Left lung (tissue), 4 donors: ENCODE measurements at regions not wholly inside any gene's neighbourhood (a gene's known extent, or its start where the extent isn't known, plus 50 kb on each side); places are given as distances from the start of the nearest gene placed in this dataset.
"Not testable (repeated sequence)": the region's sequence is repeated elsewhere in the genome, so short reads cannot be mapped to it uniquely, and the experiment has no call there.

Experiments used
- ATAC-seq: fragments of 200-7000 bp; cut with Tn5 transposase; one replicate; pipeline ENCODE4 v1.9.1; 2020; ENCODE audit warnings: moderate library complexity
- DNase-seq, 4 donors: peaks; one replicate each; pipeline ENCODE4 v3.0.0-alpha.2; 2013 to 2020
- H3K27ac ChIP-seq, 2 donors: fragments of 200-600 bp; sonication (generic) in 1 of 2; one replicate each; pipeline versions ENCODE4 v1.5.0 to v1.8.0; 2020 to 2021
- H3K27me3 ChIP-seq, 2 donors: fragments of 200-600 bp; sonication (generic) in 1 of 2; one replicate each; pipeline versions ENCODE4 v1.5.0 to v1.8.0; 2020 to 2021
- H3K36me3 ChIP-seq, 2 donors: fragments of 200-600 bp; sonication (generic) in 1 of 2; one replicate each; pipeline versions ENCODE4 v1.5.0 to v1.8.0; 2020 to 2021
- H3K4me1 ChIP-seq, 2 donors: fragments of 200-600 bp; one replicate each; pipeline ENCODE4 v1.8.0; 2021
- H3K4me3 ChIP-seq, 2 donors: fragments of 200-600 bp; sonication (generic) in 1 of 2; one replicate each; pipeline versions ENCODE4 v1.5.0 to v1.8.0; 2020 to 2021; ENCODE audit warnings: mild to moderate bottlenecking in 1 of 2
- H3K9me3 ChIP-seq, 2 donors: fragments of 200-600 bp; sonication (generic) in 1 of 2; one replicate each; pipeline versions ENCODE4 v1.5.0 to v1.8.0; 2020 to 2021
- intact Hi-C, 2 donors: fragments of 100-400 bp; cut with DNase I; formaldehyde crosslinking; loops; one replicate each; pipeline versions ENCODE4 v1.11.2 to v1.14.2; 2022
- TF ChIP-seq, protein P1 (sequence below), 2 donors: fragments of 200-600 bp; sonication (generic) in 1 of 2; IDR thresholded peaks; one replicate each; pipeline versions ENCODE4 v1.5.0 to v1.8.0; 2021; ENCODE audit warnings: antibody characterized with exemption in 2 of 2
- donor health status: DM: no; HTN: yes; CAD: no.
- donor health status: DM: no; HTN: no; CAD: no.

DNA sequence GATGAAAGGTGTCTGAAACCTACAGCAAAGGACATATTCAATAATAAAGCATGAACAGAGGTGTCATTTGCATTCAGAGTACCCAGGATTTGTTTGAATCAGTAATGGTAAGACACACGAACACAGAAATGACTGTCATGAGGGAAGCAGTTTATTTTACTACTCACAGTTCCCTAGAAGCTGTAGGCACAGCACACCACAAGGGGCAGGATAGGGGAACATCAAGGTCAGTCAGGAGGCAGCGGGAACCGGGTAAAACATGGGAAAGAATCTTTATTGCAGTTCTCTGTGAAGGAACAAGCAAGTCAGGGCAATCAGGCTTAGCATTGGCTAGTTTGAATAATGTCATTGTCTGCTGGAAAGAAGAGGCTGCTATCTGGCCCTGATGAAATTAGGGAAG is 70.2 kb upstream of the PDSS1 start:
- intact Hi-C loops, result no loop called here

DNA sequence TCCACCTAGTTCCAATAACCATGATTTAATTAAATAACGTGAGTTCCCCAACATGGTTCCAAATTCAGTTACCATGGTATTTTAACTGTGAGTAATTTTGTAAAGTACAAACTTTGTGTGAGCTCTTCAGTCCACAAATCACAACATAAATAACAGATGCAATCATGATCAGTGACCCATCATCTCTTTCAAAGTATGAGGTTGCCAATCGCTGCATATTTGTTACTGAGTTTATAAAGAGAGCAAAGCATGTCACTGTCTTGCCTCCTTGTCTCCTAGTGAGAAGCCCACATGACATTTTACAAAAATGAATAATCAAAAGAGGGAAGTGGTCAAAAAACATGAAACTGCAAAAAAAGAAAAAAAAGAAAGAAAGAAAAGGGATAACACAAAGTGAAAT is 69.1 kb upstream of the PDSS1 start:
- intact Hi-C loops, result no loop called here
- Histone ChIP-seq H3K4me3 (no peak overlapping the region), H3K4me1 (no peaks in the 10 kb centered on the region), H3K27me3 (peaks cover 0 to 3% of the 10 kb centered on the region in 2 donors), H3K27ac (no peak overlapping the region), H3K9me3 (no peaks in the 10 kb centered on the region), H3K36me3 (no peaks in the 10 kb centered on the region)
- no peak for DNase-seq
- TF ChIP-seq, protein P1, sequence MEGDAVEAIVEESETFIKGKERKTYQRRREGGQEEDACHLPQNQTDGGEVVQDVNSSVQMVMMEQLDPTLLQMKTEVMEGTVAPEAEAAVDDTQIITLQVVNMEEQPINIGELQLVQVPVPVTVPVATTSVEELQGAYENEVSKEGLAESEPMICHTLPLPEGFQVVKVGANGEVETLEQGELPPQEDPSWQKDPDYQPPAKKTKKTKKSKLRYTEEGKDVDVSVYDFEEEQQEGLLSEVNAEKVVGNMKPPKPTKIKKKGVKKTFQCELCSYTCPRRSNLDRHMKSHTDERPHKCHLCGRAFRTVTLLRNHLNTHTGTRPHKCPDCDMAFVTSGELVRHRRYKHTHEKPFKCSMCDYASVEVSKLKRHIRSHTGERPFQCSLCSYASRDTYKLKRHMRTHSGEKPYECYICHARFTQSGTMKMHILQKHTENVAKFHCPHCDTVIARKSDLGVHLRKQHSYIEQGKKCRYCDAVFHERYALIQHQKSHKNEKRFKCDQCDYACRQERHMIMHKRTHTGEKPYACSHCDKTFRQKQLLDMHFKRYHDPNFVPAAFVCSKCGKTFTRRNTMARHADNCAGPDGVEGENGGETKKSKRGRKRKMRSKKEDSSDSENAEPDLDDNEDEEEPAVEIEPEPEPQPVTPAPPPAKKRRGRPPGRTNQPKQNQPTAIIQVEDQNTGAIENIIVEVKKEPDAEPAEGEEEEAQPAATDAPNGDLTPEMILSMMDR (IDR thresholded peaks at IDR 0.05), result no peak
- ATAC-seq, result no peak

More for the DNA sequence above, 70.2 kb upstream of the PDSS1 start:
- H3K4me3 ChIP-seq, result no peak overlapping the region
- H3K27me3 ChIP-seq, result peaks cover 0 to 13% of the 10 kb centered on the region in 2 donors
- DNase-seq (no peak), ATAC-seq (no peak)
- no peak overlapping the region for H3K27ac ChIP-seq
- TF ChIP-seq, protein P1 (IDR thresholded peaks at IDR 0.05), result no peak
- H3K9me3 ChIP-seq, result no peaks in the 10 kb centered on the region
- H3K4me1 ChIP-seq, result peaks cover 0 to 9% of the 10 kb centered on the region in 2 donors
- no peaks in the 10 kb centered on the region for H3K36me3 ChIP-seq

DNA sequence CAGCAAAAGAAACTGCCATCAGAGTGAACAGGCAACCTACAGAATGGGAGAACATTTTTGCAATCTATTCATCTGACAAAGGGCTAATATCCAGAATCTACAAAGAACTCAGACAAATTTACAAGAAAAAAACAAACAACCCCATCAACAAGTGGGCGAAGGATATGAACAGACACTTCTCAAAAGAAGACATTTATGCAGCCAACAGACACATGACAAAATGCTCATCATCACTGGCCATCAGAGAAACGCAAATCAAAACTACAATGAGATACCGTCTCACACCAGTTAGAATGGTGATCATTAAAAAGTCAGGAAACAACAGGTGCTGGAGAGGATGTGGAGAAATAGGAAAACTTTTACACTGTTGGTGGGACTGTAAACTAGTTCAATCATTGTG is 65.3 kb upstream of the PDSS1 start:
- H3K4me1 ChIP-seq, ATAC-seq, H3K36me3 ChIP-seq, H3K9me3 ChIP-seq, DNase-seq, H3K27me3 ChIP-seq, H3K4me3 ChIP-seq, H3K27ac ChIP-seq, intact Hi-C loops: not testable (repeated sequence)

DNA sequence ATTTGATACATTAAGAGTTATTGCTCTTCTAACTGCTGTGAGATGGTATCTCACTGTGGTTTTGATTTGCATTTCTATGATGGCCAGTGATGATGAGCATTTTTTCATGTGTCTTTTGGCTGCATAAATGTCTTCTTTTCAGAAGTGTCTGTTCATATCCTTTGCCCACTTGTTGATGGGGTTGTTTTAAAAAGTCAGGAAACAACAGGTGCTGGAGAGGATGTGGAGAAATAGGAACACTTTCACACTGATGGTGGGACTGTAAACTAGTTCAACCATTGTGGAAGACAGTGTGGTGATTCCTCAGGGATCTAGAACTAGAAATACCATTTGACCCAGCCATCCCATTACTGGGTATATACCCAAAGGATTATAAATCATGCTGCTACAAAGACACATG is 63.4 kb upstream of the PDSS1 start:
- DNase-seq, H3K4me3 ChIP-seq, H3K27me3 ChIP-seq, H3K27ac ChIP-seq, ATAC-seq, intact Hi-C loops, H3K4me1 ChIP-seq, H3K9me3 ChIP-seq, H3K36me3 ChIP-seq: not testable (repeated sequence)

DNA sequence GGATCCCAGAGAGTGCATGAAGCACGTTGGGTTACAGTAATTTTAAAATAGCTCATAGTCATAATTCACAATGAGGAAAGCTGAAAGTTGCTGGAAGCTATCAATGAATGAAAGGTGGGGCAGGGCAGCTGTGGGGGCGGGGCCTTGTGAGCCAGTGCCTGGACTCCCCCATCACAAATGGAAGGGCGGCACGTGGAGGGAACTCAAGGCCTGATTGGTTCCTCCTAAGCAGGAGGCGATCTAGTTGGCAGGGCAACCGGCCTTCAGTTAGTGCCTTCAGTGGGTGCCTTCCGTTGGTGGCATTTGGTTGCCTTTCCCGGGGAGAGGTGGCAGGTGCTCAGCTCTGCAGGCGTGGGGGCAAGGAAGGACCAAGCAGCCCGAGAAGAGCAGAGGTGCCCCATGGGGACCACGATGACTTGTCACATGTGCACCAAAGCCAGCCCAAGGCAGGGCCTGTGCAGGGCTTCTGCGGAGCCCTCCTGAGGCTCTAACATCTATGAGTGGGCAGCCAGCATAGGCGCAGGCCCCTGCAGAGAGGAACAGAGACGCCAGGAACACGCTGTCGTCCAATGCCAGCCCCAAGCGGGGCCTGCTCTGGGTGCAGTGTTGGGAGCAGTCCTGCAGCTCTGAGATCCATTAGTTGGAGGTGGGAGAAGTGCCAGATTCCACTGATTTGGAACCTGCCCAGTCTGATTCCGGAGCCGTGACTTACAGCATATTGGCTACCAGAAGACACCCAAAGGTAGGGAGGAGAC is 59.8 kb upstream of the PDSS1 start:
- intact Hi-C loops, result no loop called here
- Histone ChIP-seq H3K4me1 (no peaks in the 10 kb centered on the region), H3K9me3 (no peaks in the 10 kb centered on the region), H3K4me3 (no peak overlapping the region), H3K36me3 (no peaks in the 10 kb centered on the region), H3K27me3 (no peaks in the 10 kb centered on the region), H3K27ac (no peak overlapping the region)
- ATAC-seq (no peak), DNase-seq (no peak)
- TF ChIP-seq, protein P1 (IDR thresholded peaks at IDR 0.05), result no peak

DNA sequence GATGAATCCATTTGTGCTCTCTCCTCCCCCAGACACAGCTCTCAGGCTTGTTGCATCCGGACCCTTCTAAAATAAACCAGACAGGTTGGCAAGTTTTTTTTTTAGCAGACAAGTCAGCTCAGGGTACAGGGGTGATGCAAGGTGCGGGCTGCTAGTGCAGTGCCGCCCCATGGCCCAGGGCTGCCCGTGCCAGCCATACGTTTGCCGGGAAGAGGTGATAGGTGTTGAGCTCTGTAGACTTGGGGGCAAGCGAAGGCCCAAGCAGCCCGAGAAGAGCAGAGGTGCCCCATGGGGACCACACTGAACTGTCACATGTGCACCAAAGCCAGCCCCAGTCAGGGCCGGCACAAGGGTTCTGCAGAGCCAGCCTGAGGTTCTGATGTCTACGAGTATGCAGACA is 57.1 kb upstream of the PDSS1 start:
- DNase-seq, result no peak
- no peaks in the 10 kb centered on the region for H3K36me3 ChIP-seq

More for the DNA sequence above, 57.1 kb upstream of the PDSS1 start:
- Histone ChIP-seq H3K4me1 (no peaks in the 10 kb centered on the region), H3K4me3 (no peak overlapping the region), H3K27ac (no peak overlapping the region), H3K27me3 (no peaks in the 10 kb centered on the region), H3K9me3 (no peaks in the 10 kb centered on the region)
- no peak for ATAC-seq
- TF ChIP-seq, protein P1 (IDR thresholded peaks at IDR 0.05), result no peak
- intact Hi-C loops, result no loop called here
